ENCODE measurements at regions not wholly inside any gene's neighbourhood (a gene's known extent, or its start where the extent isn't known, plus 50 kb on each side); places are given as distances from the start of the nearest gene placed in this dataset.

- no peak for TF ChIP-seq CTCF (IDR thresholded peaks at IDR 0.05)
- TF ChIP-seq USF2 (CRISPR knock-in tag; IDR thresholded peaks at IDR 0.05): no peak
- no peak for TF ChIP-seq PREB (CRISPR knock-in tag; IDR thresholded peaks at IDR 0.05; ENCODE audit: borderline replicate concordance)
- no peak for TF ChIP-seq SOX15 (CRISPR knock-in tag; IDR thresholded peaks at IDR 0.05)
- TF ChIP-seq SP1 (CRISPR knock-in tag; conservative IDR thresholded peaks at IDR 0.05): no peak
- no peak for TF ChIP-seq ELF4 (CRISPR knock-in tag; IDR thresholded peaks at IDR 0.05; ENCODE audit: low read depth)
- no peak for TF ChIP-seq E2F1 (CRISPR knock-in tag; IDR thresholded peaks at IDR 0.05)
- no peak for TF ChIP-seq ZNF671 (CRISPR knock-in tag; IDR thresholded peaks at IDR 0.05)
- TF ChIP-seq HMGA2 (CRISPR knock-in tag; IDR thresholded peaks at IDR 0.05): no peak
Observed at GRCh38 chr14:83764656-83765599, 1765.0 kb upstream of the FLRT2 start (continued).

- no peak overlapping the region for H3K4me3 Mint-ChIP-seq
- H3K4me1 Mint-ChIP-seq: no peaks in the 10 kb centered on the region
- no peak overlapping the region for H3K27ac Mint-ChIP-seq
- no peak for ATAC-seq
- TF ChIP-seq ZNF317 (CRISPR knock-in tag; IDR thresholded peaks at IDR 0.05; ENCODE audit: borderline replicate concordance, low read depth): no peak
- no peak for TF ChIP-seq AR (CRISPR knock-in tag; IDR thresholded peaks at IDR 0.05)
- TF ChIP-seq ATF3 (CRISPR knock-in tag; conservative IDR thresholded peaks at IDR 0.05): no peak
- TF ChIP-seq USF1 (CRISPR knock-in tag; IDR thresholded peaks at IDR 0.05): no peak
- TF ChIP-seq TEAD1 (CRISPR knock-in tag; IDR thresholded peaks at IDR 0.05): no peak
- no peak for TF ChIP-seq SMAD3 (CRISPR knock-in tag; IDR thresholded peaks at IDR 0.05; ENCODE audit: borderline replicate concordance)
- no peak for TF ChIP-seq ZNF423 (CRISPR knock-in tag; IDR thresholded peaks at IDR 0.05)
- TF ChIP-seq CBFB (CRISPR knock-in tag; IDR thresholded peaks at IDR 0.05; ENCODE audit: low read depth): no peak
- TF ChIP-seq FOXK1 (CRISPR knock-in tag; IDR thresholded peaks at IDR 0.05): no peak
- TF ChIP-seq ZSCAN18 (CRISPR knock-in tag; IDR thresholded peaks at IDR 0.05): no peak
- TF ChIP-seq ERG (CRISPR knock-in tag; IDR thresholded peaks at IDR 0.05): no peak
- no peak for TF ChIP-seq IRF2 (CRISPR knock-in tag; IDR thresholded peaks at IDR 0.05; ENCODE audit: borderline replicate concordance, low read depth)
- TF ChIP-seq ZNF263 (CRISPR knock-in tag; IDR thresholded peaks at IDR 0.05; ENCODE audit: low read depth): no peak
- TF ChIP-seq KAT7 (CRISPR knock-in tag; IDR thresholded peaks at IDR 0.05; ENCODE audit: borderline replicate concordance): no peak
- TF ChIP-seq ZBTB21 (CRISPR knock-in tag; IDR thresholded peaks at IDR 0.05; ENCODE audit: borderline replicate concordance): no peak
- H3K36me3 Mint-ChIP-seq: no peaks in the 10 kb centered on the region
- no peak for DNase-seq (ENCODE audit: low spot score)
- POLR2A ChIA-PET: no interaction called here
- no peaks in the 10 kb centered on the region for H3K27me3 Mint-ChIP-seq (ENCODE audit: low read depth)
- H3K9me3 Mint-ChIP-seq: no peaks in the 10 kb centered on the region
- CTCF ChIA-PET: no interaction called here
Observed at GRCh38 chr14:83777516-83777915, 1752.4 kb upstream of the FLRT2 start.

Measured in WTC11 (cell line).